Right atrium auricular region (tissue), 2 donors: ENCODE measurements at regions not wholly inside any gene's neighbourhood (a gene's known extent, or its start where the extent isn't known, plus 50 kb on each side); places are given as distances from the start of the nearest gene placed in this dataset.

ENCODE experiments used
- DNase-seq: peaks from one replicate; pipeline ENCODE4 v3.0.0-alpha.2; 2019; ENCODE audit warnings: low spot score
- H3K27ac ChIP-seq, 2 donors: fragments of 200-600 bp; sonication (generic); 1 replicate in 1 of 2; 2 replicates in 1 of 2; pipeline ENCODE4 v1.5.1; 2016 to 2019
- H3K27me3 ChIP-seq, 2 donors: fragments of 200-600 bp; sonication (generic); one replicate each; pipeline versions ENCODE4 v1.5.1 to v1.6.0; 2017 to 2019
- H3K36me3 ChIP-seq: fragments of 200-600 bp; sonication (generic); one replicate; pipeline ENCODE4 v1.5.1; 2016
- H3K4me1 ChIP-seq, 2 donors: fragments of 200-600 bp; sonication (generic); one replicate each; pipeline versions ENCODE4 v1.5.1 to v1.6.0; 2017 to 2019
- H3K4me3 ChIP-seq, 2 donors: fragments of 200-600 bp; sonication (generic); 1 replicate in 1 of 2; 2 replicates in 1 of 2; pipeline ENCODE4 v1.5.1; 2017 to 2019; ENCODE audit warnings: mild to moderate bottlenecking in 1 of 2, moderate library complexity in 1 of 2
- H3K9me3 ChIP-seq, 2 donors: fragments of 200-600 bp; sonication (generic); one replicate each; pipeline ENCODE4 v1.5.1; 2019
- TF ChIP-seq, protein P1 (sequence below), 2 donors: fragments of 200-600 bp; sonication (generic); IDR thresholded peaks; one replicate each; pipeline ENCODE4 v1.5.1; 2019; ENCODE audit warnings: antibody characterized with exemption in 2 of 2

DNA sequence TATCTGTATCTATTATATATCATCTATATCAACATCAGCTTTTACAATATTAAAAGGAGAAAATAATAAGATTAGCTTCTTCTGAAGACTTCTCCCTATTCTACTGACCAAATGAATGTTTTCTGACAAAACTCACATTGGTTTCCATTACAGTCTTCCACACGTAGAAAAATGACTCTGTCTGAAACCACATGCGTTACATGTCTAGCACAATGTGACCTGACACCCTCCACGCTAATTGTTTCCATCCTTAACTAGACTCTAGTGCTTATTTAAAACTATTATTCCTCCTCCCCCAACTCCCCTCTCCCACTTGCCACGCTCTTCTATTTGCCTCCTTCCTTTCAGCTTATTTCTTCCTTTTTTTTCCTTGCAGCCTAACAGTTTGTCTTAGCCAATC, 172.1 kb downstream of the ADAMTS15 start:
- Histone ChIP-seq H3K36me3 (no peaks in the 10 kb centered on the region), H3K4me1 (peaks cover 0 to 13% of the 10 kb centered on the region in 2 donors), H3K4me3 (no peak overlapping the region), H3K9me3 (no peaks in the 10 kb centered on the region), H3K27ac (no peak overlapping the region), H3K27me3 (no peaks in the 10 kb centered on the region)
- DNase-seq, result no peak
- TF ChIP-seq, protein P1, sequence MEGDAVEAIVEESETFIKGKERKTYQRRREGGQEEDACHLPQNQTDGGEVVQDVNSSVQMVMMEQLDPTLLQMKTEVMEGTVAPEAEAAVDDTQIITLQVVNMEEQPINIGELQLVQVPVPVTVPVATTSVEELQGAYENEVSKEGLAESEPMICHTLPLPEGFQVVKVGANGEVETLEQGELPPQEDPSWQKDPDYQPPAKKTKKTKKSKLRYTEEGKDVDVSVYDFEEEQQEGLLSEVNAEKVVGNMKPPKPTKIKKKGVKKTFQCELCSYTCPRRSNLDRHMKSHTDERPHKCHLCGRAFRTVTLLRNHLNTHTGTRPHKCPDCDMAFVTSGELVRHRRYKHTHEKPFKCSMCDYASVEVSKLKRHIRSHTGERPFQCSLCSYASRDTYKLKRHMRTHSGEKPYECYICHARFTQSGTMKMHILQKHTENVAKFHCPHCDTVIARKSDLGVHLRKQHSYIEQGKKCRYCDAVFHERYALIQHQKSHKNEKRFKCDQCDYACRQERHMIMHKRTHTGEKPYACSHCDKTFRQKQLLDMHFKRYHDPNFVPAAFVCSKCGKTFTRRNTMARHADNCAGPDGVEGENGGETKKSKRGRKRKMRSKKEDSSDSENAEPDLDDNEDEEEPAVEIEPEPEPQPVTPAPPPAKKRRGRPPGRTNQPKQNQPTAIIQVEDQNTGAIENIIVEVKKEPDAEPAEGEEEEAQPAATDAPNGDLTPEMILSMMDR (IDR thresholded peaks at IDR 0.05), result no peak

DNA sequence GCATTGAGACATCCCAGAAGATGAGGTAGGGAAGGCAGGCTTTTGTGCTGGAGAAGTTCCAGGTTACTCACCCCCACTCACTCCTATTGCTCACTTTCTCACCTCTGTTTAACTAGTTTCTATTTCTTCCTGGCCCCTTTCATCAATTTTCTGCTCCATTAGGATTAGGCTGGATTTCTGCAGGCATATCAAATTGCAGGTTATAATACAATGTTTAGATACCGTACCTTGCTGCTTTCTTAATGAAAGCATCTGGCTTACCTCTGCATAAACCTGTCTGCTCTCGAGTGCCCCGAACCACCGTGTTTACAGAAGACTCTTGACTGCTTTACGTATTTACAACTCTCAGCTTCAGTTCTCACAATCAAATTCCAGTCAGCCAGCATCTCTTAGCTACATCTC, 173.7 kb downstream of the ADAMTS15 start:
- no peak overlapping the region for H3K27ac ChIP-seq
- no peaks in the 10 kb centered on the region for H3K27me3 ChIP-seq
- no peak overlapping the region for H3K4me3 ChIP-seq
- peaks cover 0 to 13% of the 10 kb centered on the region in 2 donors for H3K4me1 ChIP-seq
- H3K36me3 ChIP-seq, result no peaks in the 10 kb centered on the region
- no peaks in the 10 kb centered on the region for H3K9me3 ChIP-seq
- no peak for DNase-seq
- TF ChIP-seq, protein P1 (IDR thresholded peaks at IDR 0.05), result no peak

DNA sequence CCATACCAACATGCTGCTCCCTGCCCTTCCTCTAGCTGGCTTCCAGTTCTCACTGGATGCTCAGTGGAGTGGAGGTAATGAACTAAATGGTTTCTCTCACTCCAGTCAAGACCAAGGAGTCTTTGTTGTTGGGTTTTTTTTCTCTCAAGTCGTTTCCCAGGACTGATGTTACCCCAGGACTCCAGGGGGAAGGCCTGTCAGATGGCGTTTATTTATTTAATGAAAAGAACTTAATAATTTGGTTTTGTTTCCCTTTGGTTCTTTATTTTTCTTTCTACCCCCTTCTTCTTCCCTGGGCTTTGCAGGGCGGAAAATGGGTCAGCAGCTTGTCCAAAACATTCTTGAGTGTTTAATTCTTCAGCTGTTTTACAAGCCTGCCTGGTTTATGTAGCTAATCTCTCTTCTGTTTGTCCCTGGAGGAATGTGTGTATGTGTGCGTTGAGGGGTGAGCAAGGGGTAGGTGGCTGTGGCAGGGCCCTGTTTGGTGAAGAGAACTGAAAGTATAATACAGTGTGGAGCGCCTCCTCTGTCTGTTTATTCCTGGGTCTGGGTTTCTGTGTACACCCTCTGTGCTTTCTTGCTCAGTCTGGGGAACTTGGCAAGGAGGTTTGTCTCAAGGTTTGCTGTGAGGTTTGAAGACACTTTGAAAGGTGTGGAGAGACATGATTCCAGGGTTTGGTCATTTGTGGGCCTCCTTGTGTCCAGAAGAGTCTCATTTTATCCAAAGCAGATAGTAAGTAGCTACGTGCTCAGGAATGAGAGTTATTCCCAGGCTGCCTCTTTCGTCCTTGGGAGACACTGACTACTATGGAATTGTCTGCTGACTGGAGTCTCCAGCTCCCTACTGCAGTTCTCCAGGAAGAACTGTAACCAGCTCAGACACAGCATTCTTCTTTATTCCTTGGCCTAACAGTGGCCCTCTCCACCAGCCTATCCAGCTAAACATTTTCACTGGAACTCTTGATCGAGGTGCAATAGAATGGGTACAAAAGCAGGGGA, 175.5 kb downstream of the ADAMTS15 start:
- H3K4me1 ChIP-seq, result peaks cover 0 to 13% of the 10 kb centered on the region in 2 donors
- peak overlapping the region; percentile 42 to 45 for H3K27ac ChIP-seq
- no peak for DNase-seq
- no peaks in the 10 kb centered on the region for H3K36me3 ChIP-seq
- no peak overlapping the region for H3K4me3 ChIP-seq
- no peaks in the 10 kb centered on the region for H3K9me3 ChIP-seq
- no peaks in the 10 kb centered on the region for H3K27me3 ChIP-seq
- TF ChIP-seq, protein P1 (IDR thresholded peaks at IDR 0.05), result peak in 1 of 2 donors; percentile 36

DNA sequence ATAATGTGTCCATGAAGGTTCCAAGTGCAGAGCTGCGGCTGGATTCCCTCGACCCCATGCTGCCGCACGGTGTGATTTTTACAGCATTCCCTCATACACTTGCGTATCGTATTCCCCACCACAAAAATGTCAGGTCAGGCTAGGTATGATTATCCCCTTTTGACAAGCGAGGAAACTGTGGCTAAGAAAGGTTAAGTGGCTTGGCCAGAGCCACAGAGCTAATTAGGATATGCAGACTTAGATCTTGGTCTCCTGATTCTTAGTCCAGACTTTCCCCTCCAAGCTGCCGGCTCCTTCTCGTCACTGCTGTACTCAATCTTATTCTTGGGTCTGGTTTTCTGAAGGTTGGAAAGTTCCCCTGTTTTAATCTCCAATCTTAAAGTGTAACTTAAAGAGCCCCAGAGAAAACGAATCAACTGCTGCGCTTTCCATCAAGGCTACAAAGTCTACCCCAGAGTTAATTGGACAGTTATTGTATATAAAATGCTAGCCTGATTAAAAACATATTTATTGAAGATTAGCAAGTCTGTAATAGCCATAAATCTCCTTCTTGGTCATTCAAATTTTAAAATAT, 176.6 kb downstream of the ADAMTS15 start:
- peaks cover 0 to 13% of the 10 kb centered on the region in 2 donors for H3K4me1 ChIP-seq
- TF ChIP-seq, protein P1 (IDR thresholded peaks at IDR 0.05), result no peak
- H3K4me3 ChIP-seq, result no peak overlapping the region
- no peaks in the 10 kb centered on the region for H3K9me3 ChIP-seq
- no peaks in the 10 kb centered on the region for H3K27me3 ChIP-seq
- DNase-seq, result no peak
- H3K36me3 ChIP-seq, result no peaks in the 10 kb centered on the region
- H3K27ac ChIP-seq, result no peak overlapping the region

DNA sequence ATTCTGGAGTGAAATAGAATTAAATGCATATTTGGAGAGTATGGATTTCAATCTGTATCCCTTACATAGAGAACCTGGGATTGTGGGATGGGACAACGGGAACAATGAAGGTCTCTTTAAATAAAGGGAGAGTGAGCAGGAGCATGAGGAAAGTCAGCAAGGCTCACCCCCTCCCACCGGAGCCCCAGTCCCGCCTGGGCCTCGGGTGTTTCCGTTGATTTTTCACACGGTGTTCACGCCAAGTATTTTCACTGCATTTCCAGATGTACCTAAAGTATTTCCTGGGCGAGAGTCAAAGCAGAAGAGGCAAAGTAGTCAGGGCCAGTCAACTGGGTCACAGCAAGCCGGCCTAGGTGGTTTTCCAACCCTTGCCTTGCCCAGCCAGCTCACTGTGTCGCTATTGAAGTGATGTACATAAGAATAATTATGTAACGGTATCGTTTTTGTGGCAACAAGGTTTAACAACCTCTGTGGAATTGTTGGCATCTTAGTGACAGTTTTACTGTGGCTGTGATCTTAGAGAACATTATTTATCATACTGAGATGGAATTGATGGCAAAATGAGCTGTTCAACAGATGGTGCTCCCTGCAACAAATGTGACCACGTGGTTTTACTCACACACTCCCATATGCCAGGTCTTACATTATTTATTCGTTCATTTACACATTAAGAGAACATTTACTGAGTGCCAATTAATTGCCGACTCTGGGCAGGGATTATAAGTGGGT, 177.3 kb downstream of the ADAMTS15 start:
- Histone ChIP-seq H3K4me3 (no peak overlapping the region), H3K36me3 (no peaks in the 10 kb centered on the region), H3K27me3 (no peaks in the 10 kb centered on the region), H3K9me3 (no peaks in the 10 kb centered on the region), H3K27ac (no peak overlapping the region), H3K4me1 (peaks cover 0 to 13% of the 10 kb centered on the region in 2 donors)
- no peak for DNase-seq
- TF ChIP-seq, protein P1 (IDR thresholded peaks at IDR 0.05), result no peak
